ENCODE measurements at regions not wholly inside any gene's neighbourhood (a gene's known extent, or its start where the extent isn't known, plus 50 kb on each side); places are given as distances from the start of the nearest gene placed in this dataset.

DNA sequence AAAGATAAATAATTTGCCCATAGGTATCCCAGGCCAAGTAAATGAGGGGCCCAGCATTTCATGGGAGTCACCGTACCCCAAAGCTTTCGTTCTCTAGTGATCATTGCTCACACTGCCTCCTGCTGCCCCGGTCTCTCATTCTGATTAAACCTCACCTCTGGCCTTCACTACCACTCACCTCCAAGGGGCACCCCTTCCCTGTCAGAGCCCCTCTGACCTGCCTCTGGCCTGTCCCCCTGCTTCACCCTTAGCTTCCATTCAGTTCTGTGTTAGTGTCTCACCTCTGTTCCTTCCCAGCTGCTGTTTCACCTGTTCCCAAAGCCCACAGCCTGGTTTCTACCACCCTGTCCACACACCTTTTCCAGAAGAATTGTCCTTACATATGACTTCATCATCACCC is 150.3 kb upstream of the E2F8 start:
- 3% methylated on average over 3 of the region's 3 CpGs for WGBS (ENCODE audit: insufficient coverage, low coverage, missing lambda C conversion rate)
- no peak overlapping the region for H3K9ac ChIP-seq (ENCODE audit: insufficient read depth in 1 of 2, low read depth in 2 of 2, low read length in 2 of 2)
- POLR2A ChIA-PET, result interaction anchor here (0.8 kb wide), 2 partner anchors 12 to 78 kb away, joined by 3 read pairs; no protein-coding TSS in a partner anchor
- no peaks in the 10 kb centered on the region for H3K79me2 ChIP-seq (ENCODE audit: control insufficient read depth, insufficient read depth, low read length)
- no peaks in the 10 kb centered on the region for H3K9me3 ChIP-seq (replicated peaks; ENCODE audit: control insufficient read depth, insufficient read depth, low read depth, low read length)
- no peak overlapping the region for H3K4me3 ChIP-seq
- ATAC-seq (no peak), FAIRE-seq (no peak), DNase-seq (ENCODE audit: extremely low read depth in 1 of 4, low spot score in 3 of 4) (no peak)
- no peaks in the 10 kb centered on the region for H3K36me3 ChIP-seq (ENCODE audit: control insufficient read depth, insufficient read depth, low read length)
- intact Hi-C loops (cut with micrococcal nuclease) (no loop called here), in situ Hi-C loops (cut with MboI) (no loop called here)
- no peak overlapping the region for H3K27ac ChIP-seq (ENCODE audit: extremely low read depth, low read depth, low read length)
- no peaks in the 10 kb centered on the region for H3K9me1 ChIP-seq (ENCODE audit: control insufficient read depth, insufficient read depth, low read length)
- H3K4me2 ChIP-seq (ENCODE audit: insufficient read depth, low read length), result no peak overlapping the region
- peaks cover 0 to 10% of the 10 kb centered on the region in 2 experiments; a peak in 4 of 5 replicates for H3K27me3 ChIP-seq (ENCODE audit: control insufficient read depth in 2 of 2, insufficient read depth in 2 of 2, low read length in 2 of 2)
- BruUV-seq (replicated peaks), result no TSS peak
- no peak for TF ChIP-seq TEAD1 (CRISPR knock-in tag; IDR thresholded peaks at IDR 0.05)
- no peak for TF ChIP-seq ZNF23 (CRISPR knock-in tag; IDR thresholded peaks at IDR 0.05)
- H4K20me1 ChIP-seq (replicated peaks; ENCODE audit: control insufficient read depth, insufficient read depth, low read length), result no peaks in the 10 kb centered on the region; the same call in 1 of the 2 replicates
- H2AFZ ChIP-seq (ENCODE audit: low read depth, low read length), result no peak overlapping the region
- CTCF ChIA-PET (ENCODE audit: low intra/inter-chr PET ratio), result no interaction called here
- H3K4me1 ChIP-seq (replicated peaks in 1 of 2; ENCODE audit: control insufficient read depth in 2 of 2, insufficient read depth in 2 of 2, low read length in 2 of 2), result no peaks in the 10 kb centered on the region

DNA sequence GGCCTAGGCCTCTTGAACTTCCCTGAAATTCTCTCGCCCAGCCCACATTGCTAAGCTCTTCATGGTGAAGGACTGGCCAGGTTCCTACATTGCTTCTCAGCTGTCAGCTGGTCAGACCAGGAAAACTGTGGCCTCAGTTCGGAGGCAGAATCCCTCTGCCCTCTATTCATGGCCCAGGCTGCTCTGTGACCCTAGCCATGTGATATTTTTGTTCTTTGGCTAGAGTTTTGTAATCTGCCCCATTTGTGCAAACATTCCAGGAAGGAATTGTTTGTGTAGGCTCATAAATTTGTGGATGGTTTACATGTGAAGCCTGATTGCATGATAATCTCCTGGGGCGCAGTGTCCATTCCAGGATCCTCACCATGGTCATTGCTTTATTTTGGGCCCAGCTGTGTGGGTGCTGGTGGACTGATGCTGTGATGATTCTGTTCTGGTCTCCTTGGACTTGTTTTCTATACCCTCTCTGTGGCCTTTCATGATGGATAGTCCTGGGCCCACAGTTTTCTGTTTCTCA is 149.1 kb upstream of the E2F8 start:
- no peak for FAIRE-seq

More for the DNA sequence above, 149.1 kb upstream of the E2F8 start:
- no peaks in the 10 kb centered on the region for H3K79me2 ChIP-seq (ENCODE audit: control insufficient read depth, insufficient read depth, low read length)
- DNase-seq (ENCODE audit: extremely low read depth in 1 of 4, low spot score in 3 of 4) (no peak), ATAC-seq (no peak)
- H3K9ac ChIP-seq (ENCODE audit: insufficient read depth in 1 of 2, low read depth in 2 of 2, low read length in 2 of 2), result no peak overlapping the region
- no peak overlapping the region for H3K4me3 ChIP-seq
- 0% methylated on average over 3 of the region's 3 CpGs for WGBS (ENCODE audit: insufficient coverage, low coverage, missing lambda C conversion rate)
- no TSS peak for BruUV-seq (replicated peaks)
- CTCF ChIA-PET (ENCODE audit: low intra/inter-chr PET ratio), result no interaction called here
- no peaks in the 10 kb centered on the region; the same call in 1 of the 2 replicates for H4K20me1 ChIP-seq (replicated peaks; ENCODE audit: control insufficient read depth, insufficient read depth, low read length)
- no peaks in the 10 kb centered on the region for H3K36me3 ChIP-seq (ENCODE audit: control insufficient read depth, insufficient read depth, low read length)
- intact Hi-C loops (cut with micrococcal nuclease) (no loop called here), in situ Hi-C loops (cut with MboI) (no loop called here)
- H2AFZ ChIP-seq (ENCODE audit: low read depth, low read length), result no peak overlapping the region
- no peaks in the 10 kb centered on the region for H3K9me3 ChIP-seq (replicated peaks; ENCODE audit: control insufficient read depth, insufficient read depth, low read depth, low read length)
- TF ChIP-seq, protein P1, sequence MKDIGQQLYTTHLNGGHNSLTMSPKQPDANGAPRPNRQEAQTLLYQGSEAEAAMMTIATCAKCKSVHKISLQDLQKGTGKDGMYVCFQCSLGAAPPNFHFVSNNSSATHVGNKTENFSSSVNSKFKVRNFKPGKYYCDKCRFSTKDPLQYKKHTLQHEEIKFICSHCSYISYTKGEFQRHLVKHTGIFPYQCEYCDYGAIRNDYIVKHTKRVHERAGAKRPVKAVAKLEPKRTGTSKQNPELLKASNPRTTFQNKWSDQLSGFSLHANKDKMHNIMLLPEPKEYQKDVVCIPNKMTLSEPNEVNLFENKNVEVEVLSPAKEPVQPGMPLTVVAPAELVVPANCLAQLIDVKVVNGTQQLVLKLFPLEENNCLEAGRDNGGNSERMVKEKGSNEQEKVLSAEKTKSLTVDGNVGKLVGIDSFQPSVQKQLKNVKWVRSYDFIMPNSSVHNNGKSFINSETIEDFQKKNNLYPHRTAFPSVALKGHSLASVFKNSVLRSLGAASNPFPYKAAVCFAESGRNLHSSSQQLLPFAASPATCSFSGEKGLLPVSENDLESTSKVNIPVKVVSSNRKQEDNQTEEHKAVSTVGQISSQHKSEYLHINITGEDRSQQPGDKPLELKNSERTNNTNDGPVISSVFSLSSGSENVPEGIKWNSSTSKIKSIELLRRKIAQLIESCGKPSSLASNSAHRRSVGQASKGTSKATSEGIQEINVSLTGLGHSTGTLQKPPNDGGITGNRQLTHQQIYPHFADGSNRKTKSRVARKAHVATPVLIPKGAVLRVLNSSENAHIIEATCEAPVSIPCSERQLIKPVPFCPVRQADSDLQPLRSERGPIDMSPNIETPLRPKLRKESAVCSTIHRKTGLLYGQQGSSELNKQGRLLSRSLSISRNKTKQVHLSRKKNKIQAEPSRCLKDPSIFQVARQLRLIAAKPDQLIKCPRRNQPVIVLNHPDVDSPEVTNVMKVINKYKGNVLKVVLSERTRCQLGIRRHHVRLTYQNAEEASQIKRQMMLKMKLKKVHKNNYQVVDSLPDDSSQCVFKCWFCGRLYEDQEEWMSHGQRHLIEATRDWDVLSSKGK (CRISPR knock-in tag; IDR thresholded peaks at IDR 0.05), result no peak
- TF ChIP-seq PYGO2 (tag; IDR thresholded peaks at IDR 0.05) (no peak), NR2F6 (CRISPR knock-in tag; IDR thresholded peaks at IDR 0.05) (no peak), ARID2 (IDR thresholded peaks at IDR 0.05) (no peak)
- no peaks in the 10 kb centered on the region for H3K9me1 ChIP-seq (ENCODE audit: control insufficient read depth, insufficient read depth, low read length)
- POLR2A ChIA-PET, result no interaction called here
- H3K27me3 ChIP-seq (ENCODE audit: control insufficient read depth in 2 of 2, insufficient read depth in 2 of 2, low read length in 2 of 2), result peaks cover 0 to 1% of the 10 kb centered on the region in 2 experiments; a peak in 3 of 5 replicates
- no peak overlapping the region for H3K4me2 ChIP-seq (ENCODE audit: insufficient read depth, low read length)
- H3K4me1 ChIP-seq (replicated peaks in 1 of 2; ENCODE audit: control insufficient read depth in 2 of 2, insufficient read depth in 2 of 2, low read length in 2 of 2), result no peaks in the 10 kb centered on the region
- no peak overlapping the region for H3K27ac ChIP-seq (ENCODE audit: extremely low read depth, low read depth, low read length)
